Activated CD4-positive, alpha-beta T cell treated with anti-CD3 and anti-CD28 coated beads for 1 hour (primary cell): ENCODE measurements at regions not wholly inside any gene's neighbourhood (a gene's known extent, or its start where the extent isn't known, plus 50 kb on each side); places are given as distances from the start of the nearest gene placed in this dataset.
"Not testable (repeated sequence)": the region's sequence is repeated elsewhere in the genome, so short reads cannot be mapped to it uniquely, and the experiment has no call there.

Experiments
- DNase-seq: peaks from one replicate; pipeline ENCODE4 v3.0.0-alpha.2; 2020

DNA sequence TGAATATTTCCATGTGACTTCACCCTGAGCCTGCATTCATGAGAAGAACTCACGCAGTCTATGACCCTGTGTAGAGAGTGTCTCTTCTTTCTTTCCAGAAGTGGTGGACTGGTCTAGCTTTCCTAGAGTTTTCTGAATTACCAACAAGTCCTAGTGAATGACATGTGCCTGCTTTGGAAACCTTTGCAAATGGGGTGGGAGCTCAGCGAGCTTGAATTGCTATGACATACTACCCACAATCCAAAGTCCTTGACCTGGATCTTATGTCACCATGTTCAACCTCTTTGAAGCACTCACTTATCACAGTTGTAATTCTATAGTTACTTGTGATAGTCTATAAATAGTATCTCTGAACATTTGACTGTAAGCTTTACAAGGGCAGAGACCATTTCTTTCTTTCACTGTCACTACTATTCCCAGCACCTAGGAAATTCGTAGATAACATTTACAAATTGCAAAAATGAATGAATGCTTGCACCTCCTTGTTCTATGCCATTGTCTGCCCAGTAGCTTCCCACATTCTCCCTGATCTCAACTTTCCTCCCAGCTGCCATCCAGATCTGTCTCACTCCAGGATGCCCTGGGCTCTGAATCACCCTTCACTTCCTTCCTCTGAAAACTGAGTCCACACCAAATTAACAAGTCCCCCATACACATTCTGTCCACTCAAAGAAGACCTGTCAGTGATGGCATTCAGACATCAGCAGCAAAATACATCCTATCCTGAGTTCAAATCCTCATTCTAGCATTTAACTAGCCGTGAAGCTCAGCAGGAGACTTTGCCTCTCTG lies 201.9 kb upstream of the SESN3 start:
- no peak for DNase-seq

DNA sequence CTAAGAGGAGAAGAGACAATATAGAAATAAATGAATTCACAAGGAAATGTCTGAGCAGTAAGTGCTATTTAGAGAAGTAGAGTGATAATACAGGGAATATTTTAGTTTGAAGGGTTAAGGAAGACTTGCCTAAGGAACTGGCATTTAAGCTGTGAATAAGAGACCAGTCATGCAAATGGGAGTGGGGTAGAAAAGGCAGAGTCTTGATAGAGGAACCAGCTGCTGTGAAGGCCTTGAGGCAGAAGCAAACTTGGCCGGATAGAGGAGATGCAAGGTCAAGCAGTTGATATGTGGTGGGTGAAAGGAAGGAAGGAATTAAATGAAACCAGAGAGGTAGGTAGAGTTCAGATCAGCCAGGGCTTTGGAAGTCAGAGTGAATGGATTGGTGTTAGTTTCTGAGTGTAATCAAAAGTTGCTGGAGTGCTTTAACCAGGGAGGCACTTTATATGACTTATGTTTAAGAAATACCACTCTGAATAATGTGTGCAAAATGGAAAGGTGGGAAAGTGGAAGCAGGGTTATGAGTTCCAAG lies 198.4 kb upstream of the SESN3 start:
- no peak for DNase-seq

DNA sequence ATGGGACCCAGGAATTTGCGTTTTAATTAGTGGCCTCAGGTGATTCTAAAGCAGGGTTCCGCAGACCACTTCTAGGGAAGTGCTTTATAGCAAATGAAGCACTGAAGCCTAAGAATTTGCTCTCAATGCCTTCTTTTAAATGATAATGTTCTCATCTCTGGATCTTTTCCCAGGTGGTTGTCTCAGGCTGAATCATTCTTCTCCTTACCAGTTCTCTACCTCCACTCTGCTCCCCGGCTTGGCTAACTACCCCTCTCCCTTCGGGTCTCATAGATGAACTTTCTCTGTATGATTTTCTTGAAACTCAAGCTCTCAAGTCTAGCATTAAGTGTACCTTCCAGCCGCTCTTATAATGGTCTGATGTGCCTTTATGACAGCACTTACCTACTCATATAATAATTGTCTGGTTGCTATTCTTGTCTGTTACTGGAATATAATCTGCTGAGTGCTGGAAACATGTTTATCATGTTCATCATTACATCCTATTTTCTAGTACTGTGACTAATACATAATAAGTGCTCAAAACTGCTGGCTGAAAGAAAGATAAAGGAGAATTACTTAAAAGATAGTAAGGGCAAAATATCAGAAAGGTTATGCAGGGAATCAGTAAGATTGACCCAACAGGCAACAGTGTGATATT lies 195.9 kb upstream of the SESN3 start:
- no peak for DNase-seq

DNA sequence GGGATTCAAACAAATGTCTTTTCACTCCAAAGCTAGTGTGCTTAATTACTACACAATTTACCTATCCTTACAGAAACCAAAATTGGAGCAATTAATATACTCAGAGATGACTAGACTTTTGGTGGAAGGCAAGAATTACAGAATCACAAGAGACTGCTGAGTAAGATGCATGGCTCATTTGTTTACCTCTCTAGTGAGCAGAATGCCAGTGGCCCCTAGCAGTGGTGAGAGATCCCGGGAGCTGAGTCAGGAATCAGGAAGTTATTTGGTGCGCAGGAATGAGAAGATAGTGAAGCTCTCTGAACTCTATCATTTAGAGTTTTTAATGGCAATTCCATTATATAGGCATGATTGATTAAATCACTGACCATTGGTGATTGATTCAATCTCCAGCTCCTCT lies 188.9 kb upstream of the SESN3 start:
- no peak for DNase-seq

DNA sequence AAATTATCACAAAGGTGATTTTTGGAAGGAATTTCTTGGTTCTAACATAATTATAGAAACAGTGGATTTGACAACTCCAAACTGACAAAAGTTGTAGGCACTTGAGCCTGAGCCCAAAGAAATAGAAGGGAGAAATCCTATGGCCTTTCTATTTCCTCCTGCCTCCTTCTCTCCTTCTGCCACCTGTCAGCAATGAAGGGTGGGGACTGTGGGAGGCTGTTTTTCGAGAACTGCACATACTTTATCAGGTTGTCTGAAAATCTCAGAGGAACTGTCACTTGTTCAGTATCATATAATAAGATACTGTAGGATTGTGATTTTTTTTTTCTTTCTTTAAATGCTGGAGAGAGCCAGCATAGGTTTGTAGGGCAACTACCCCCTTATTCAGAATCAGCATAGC lies 187.9 kb upstream of the SESN3 start:
- DNase-seq, result no peak

DNA sequence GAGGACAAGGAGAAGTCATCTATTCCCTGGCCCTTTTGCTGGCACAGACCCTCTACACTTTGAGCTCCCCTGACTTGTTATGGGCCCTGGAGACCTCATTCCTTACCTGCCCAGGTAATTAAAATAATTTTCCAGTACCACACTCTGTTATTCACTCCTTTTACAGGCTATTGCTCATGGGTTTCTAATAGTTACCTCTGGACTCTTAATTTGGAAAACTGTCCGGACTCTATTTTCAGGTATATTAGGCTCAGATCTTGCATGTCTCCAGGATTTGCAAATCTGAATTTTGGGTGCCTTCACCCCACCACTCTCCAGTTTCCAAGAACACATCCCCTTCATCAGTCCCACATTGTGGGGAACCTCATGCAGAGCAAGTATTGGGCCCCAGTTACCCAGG lies 186.8 kb upstream of the SESN3 start:
- DNase-seq, result no peak

DNA sequence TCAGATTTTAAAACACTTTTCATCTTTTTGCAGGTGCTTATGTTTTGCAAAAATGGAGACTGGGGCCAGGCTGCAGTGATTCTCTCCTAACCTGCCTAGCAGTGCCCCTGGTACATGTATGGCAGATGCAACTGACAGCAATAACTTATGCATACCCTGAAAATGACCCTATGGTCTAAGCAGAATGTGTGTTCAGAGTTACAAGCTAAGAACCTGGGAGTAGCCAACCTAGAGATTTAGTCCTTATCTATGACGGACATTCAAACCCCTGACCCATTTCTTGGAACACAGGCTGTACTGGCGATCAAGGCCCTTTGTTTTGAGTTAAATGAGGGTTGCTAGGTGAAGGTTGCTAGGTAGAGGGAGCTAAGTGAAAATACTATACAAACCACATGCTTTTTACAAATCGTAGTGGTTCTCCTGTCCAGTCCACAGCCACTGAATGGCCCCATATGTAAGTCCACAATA lies 184.9 kb upstream of the SESN3 start:
- no peak for DNase-seq

DNA sequence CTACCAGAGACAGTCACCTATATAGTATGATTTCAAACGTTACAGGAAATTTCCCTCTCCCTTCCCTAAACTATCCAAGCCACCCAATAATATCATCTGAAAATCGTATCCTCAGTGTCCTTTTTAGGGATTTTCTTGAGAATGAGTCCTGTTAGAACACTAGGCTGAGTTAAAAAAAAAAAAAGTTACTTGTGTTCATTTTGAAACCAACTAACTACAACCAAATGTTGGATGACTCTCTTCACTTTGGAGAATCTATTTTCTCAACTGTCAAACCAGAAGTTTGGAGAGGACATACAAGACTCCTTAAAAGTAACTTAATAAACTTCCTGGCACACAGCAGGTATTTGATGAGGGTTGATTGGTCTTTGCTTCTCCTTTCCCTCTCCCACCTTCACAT lies 183.2 kb upstream of the SESN3 start:
- DNase-seq, result no peak

DNA sequence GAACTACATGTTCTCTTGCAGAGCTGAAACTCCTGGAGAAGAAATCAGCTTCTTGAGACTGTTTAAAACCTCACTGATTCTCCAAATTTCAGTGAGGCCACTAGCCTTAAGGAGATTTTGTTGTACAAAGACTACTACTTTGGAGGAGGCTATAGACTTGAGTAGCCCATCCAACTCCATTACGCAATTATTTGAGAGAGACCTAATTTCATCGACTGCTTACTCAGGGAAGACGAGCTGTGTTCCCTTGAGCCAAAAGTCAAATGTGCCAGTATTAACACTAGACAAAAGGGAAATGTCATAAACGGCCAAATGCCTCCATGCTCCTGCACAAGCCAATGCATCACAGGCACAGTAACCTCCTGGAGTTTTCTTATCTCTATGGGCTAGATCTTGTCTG lies 182.8 kb upstream of the SESN3 start:
- DNase-seq, result no peak

DNA sequence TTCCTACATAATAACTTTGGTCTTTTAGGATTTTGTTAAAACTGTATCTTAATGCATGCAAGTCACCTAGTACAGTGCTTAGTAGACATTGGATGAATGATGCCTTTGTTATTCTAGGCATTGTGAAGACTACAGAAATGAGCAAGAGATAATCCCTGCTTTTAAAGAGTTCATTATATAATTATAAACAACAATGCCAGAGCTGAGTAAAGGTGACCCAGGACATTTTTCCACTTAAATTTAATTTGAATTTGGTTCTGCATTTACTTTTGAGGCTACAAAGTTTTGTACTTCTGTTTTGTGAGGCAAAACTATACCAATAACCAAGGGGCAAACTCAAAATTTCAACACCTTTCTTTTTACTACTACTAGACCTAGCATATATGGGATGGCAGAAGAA lies 182.0 kb upstream of the SESN3 start:
- no peak for DNase-seq

DNA sequence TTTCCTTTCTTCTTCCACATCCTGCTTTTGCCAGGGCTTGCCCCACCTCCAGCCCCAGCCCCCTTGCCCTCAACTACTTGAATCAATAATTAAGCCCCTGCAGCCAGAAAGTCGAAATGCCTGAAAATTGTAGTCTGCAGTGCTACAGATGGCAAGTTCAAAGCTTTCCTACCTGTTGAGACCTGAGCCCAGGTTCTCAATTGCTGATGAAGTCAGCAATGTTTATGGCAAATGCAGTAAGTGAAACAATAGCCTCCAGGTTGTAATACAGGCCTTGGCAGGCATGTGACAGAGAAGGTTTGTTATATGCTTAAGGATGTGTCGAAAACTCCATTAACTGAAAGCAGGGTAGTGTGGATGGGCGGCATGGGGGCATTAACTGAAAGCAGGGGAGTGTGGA lies 181.1 kb upstream of the SESN3 start:
- no peak for DNase-seq

DNA sequence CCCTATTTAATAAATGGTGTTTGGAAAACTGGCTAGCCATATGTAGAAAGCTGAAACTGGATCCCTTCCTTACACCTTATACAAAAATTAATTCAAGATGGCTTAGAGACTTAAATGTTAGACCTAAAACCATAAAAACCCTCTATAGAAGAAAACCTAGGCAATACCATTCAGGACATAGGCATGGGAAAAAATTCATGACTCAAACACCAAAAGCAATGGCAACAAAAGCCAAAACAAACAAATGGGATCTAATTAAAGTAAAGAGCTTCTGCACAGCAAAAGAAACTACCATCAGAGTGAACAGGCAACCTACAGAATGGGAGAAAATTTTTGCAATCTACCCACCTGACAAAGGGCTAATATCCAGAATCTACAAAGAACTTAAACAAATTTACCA lies 179.7 kb upstream of the SESN3 start:
- DNase-seq, result not testable (repeated sequence)

DNA sequence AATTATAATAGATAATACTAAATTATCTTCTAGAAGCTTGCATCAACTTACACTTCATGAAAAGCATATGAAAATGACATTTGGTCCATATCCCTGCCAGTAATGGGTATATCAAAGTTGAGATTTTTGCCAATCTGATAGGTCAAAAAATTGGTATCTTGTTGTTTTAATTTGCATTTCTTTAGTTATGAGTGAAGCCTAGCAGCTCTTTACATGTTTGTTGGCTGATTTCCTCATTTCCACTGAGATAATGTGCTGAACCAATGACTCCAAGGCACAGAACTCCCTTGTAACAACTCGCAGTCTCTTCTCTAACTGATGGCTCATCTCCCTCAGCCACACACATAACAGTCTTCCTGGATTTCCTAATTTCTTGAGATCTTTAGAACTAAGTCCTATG lies 175.3 kb upstream of the SESN3 start:
- DNase-seq, result no peak

DNA sequence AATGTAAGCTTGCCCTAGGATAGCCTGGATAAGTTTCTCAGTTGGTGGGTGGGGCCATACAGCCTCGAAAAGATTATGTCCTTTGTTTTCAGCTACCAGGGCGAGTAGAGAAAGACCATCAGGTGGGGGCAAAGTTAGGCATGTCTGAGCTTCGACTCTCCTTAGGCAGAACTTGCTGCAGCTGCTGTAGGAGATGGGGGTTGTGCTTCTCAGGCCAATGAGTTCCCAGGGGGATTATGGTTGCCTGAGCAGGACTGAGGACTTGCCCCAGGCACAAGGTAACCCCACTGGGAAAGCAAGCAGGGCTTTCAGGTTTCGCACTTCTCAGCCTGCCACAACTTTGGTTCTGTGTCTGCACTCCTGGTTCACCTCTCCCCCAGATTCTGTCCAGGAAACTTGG lies 173.4 kb upstream of the SESN3 start:
- DNase-seq, result no peak

DNA sequence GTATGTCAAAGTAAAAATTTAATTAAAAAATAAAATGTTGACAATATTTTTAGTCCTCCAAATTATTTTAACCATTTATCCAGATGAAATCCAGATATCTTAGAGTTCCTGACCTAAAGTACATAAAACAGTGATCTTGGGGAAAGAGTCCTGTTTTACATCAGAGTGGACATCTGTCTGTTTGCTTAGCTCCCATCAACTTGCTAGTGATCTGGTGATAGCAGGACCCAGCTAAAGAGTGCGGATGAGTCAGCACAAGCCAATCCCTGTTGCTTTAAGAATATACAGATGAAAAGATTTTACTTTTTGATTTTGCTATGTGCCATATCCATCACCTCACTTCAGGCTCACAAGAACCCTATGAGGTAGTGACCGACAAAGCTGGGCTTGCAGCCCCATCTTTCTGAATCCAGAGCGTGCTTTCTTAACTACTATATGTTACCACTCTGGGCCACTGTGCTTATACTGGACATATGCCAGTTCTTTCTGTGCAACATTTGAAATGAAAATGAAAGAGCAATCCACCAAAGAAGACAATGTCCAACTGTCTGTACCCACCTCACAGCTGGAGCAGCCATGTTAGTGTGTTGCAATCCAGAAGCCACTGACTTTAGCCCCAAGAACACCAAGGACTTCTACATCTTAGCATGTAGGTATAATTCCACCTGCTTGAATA lies 167.6 kb upstream of the SESN3 start:
- no peak for DNase-seq

DNA sequence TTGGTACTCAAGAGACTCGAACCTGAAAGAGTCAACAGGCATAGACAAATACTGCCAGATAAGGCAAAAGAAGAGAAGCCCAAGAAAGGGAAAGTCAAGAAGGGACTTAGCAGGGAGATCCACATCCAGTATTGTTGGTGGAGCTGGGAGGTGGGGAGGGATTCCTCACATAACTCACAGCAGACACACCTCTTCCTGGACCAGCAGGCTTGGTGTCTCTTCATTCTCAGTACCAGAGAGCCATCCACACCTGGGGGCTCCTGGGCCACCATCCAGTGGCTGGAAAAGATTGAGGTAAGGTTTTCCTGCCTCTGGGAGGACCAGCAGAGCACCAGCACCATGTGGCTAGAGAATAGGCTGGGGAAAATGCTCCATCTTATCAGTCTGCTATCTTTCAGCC lies 161.6 kb upstream of the SESN3 start:
- DNase-seq, result no peak

DNA sequence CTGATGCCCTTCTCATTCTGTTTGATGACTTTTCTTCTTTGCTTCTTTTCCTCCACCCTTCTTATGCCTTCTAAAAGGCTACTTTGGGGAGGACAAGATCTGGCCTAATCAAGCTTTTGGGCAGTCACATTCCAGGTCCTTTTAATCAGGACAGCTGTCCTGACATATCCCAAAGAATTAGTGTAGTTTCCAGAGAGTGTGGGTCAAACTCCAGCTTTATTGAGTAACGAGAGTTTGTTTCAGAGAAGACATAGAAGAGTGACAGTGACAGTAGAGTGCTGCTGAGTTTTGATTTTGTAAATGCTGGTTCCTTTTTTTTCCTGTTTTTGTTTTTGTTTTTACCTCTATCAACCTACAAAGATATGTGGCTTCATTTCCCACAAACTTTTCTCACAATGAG lies 158.4 kb upstream of the SESN3 start:
- no peak for DNase-seq

DNA sequence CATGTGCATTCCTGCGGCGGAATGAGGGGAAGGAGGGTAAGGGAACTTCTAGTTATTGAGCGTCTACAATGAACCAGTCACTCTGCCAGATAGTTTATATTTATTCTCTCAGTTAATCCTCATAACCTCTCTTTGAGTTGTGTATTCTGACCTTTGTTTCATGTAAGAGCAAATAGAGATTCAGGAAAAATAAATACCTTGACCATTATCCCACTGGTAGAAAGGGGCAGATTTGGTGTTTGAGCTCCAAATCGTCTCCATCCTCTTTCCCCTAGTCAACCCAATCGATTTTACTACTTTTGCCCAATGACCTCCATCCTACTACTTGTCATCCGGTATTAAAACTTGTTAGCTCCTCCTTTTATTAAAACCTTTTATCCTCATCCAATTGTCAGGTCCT lies 157.1 kb upstream of the SESN3 start:
- DNase-seq, result no peak

DNA sequence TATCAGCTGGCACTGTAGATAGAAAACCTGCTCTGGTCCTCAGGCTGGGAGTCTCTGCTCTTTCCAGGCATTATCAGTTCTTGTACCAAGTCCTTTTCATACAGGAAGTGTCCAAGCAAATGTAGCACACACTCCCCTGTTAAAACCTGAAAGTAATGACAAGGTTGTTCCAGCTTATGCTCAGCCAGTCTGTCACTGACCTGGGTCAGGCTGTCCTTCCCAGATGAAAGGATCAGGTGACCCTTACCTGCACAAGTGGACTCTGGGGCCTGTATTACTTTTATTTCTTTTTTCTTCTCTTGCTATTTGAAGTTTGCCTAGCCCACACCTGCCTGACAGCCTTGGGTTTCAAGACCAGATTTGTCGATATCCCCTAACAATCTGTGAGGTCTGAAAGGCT lies 156.3 kb upstream of the SESN3 start:
- DNase-seq, result no peak

DNA sequence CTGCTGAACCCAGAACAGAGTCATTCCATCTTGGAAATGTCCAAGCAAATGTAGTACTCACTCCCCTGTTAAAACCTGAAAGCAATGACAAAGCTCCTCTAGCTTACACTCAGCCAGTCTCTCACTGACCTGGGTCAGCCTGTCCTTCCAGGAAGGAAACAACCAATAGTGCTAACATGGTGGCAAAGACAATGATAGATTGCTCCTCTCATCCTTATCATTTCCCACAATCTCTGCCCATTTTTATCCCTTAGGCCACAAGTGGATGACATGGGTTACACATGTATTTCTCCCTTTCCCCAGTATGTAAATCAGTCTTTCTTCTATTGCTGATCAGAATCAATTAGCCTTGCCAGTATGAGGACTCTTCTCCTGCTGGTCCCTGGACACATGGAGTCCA lies 154.6 kb upstream of the SESN3 start:
- no peak for DNase-seq

DNA sequence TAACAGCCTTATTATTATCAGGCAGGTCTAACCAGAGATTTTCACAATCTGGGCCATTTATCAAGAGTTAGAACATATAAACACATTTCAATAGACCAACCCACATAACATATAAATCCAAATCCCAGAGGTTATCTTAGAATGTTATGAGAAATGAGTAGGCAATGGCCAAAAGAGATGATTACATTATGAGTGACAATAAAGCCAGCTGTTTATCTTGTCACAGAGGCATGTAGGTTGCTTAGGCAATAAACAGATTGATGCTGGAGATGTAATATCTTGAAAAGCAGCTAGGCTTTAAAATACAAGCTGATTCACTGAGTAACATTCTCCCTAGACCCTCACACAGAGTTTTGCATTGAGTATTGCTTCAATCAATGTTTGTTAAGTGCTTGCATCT lies 148.5 kb upstream of the SESN3 start:
- no peak for DNase-seq

DNA sequence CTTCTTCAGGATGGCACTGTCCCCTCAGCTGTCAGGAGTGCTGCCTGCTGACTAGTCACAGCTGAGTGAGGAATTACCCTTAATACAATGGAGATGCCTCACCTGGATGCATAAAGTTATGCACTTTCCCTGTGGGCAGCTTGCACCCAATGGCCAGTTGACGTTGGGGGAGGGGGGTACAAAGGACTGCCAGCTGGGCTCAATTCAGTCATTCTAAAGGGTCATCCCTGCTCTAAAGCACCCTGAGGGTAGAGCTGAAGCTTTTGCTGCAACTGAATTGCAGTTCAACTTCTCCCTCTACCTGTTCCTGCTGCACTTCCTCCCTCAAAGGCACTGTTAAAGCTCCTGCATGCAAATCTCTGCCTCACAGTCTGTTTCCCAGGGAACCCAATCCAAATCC lies 147.8 kb upstream of the SESN3 start:
- no peak for DNase-seq

DNA sequence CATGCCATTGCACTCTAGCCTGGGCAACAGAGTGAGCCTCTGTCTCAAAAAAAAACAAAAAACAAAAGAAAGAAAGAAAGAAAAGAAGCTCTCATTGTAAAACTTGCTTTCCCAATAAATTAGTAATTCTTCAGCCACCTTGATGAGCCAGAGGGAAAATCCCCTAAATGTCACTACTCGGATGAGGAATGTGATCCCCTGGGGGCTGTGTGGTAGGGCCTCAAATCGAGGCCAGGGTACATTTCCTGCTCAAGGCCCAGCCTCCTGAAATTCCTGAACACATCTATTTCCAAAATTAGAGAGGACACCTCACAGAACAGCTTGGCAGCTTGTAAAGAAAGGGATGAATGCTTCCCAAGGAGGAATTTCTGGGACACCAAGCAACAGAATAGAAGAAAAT lies 147.1 kb upstream of the SESN3 start:
- no peak for DNase-seq

DNA sequence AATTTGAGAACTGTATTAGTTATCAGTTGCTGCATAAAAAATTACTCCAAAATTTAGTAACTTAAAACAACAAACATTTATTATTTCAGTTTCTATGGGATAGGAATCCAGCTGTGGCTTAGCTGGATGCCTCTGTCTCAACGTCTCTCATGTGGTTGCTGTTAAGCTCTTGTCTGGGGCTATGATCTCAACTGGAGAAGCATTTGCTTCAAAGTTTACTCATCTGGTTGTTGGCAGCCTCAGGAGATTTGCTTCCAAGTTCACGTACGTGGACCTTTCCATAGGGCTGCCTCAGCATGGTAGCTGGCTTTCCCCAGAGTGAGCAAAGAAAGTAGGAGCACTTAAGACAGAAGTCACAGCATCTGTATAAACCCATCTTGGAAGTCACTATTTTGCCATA lies 144.9 kb upstream of the SESN3 start:
- DNase-seq, result no peak
